H1 (cell line): ENCODE measurements at regions not wholly inside any gene's neighbourhood (a gene's known extent, or its start where the extent isn't known, plus 50 kb on each side); places are given as distances from the start of the nearest gene placed in this dataset.

ENCODE experiments used
- CEBPB ChIP-seq: IDR thresholded peaks from 2 replicates; pipeline ENCODE4 v1.6.1; 2012; ENCODE audit warnings: low read depth, low read length
- EP300 ChIP-seq, 2 experiments: IDR thresholded peaks; 1 replicate in 1 of 2; 2 replicates in 1 of 2; pipeline ENCODE4 v1.6.1; 2011 to 2012; ENCODE audit warnings: low read depth in 2 of 2, low read length in 2 of 2, mild to moderate bottlenecking in 2 of 2, borderline replicate concordance in 1 of 2, inconsistent platforms in 1 of 2, moderate library complexity in 1 of 2
- JUN ChIP-seq: IDR thresholded peaks from 2 replicates; pipeline ENCODE4 v1.6.1; 2011; ENCODE audit warnings: low read depth, mild to moderate bottlenecking, improper control_type of control experiment, low read length
- NANOG ChIP-seq: IDR thresholded peaks from 2 replicates; pipeline ENCODE4 v1.6.1; 2011; ENCODE audit warnings: low read length, low read depth, mild to moderate bottlenecking, inconsistent platforms; ENCODE audit not compliant: insufficient read depth, poor library complexity, severe bottlenecking
- RNF2 ChIP-seq: fragments of 200-900, 300-1000 bp; sonication (generic); IDR thresholded peaks from 2 replicates; pipeline ENCODE4 v1.7.1; 2016; ENCODE audit warnings: borderline replicate concordance, low read depth, mild to moderate bottlenecking, antibody characterized with exemption, low read length; ENCODE audit not compliant: poor library complexity, severe bottlenecking; ENCODE audit errors: missing control alignments
- SIX5 ChIP-seq: IDR thresholded peaks from 2 replicates; pipeline ENCODE4 v1.6.1; 2011; ENCODE audit warnings: mild to moderate bottlenecking, low read depth, low read length

- TF ChIP-seq RNF2, result no peak
- TF ChIP-seq CEBPB, result no peak
- TF ChIP-seq SIX5, result no peak
- no peak for TF ChIP-seq EP300 (IDR thresholded peaks at IDR 0.05; ENCODE audit: borderline replicate concordance in 1 of 2, low read depth in 2 of 2, low read length in 2 of 2)
- TF ChIP-seq NANOG, result no peak
- TF ChIP-seq JUN, result no peak
These were observed 95.7 kb downstream of the PLXNA1 start (continued) for GRCh38 chr3:127078626-127079025.
